H1 (cell line): ENCODE measurements at regions not wholly inside any gene's neighbourhood (a gene's known extent, or its start where the extent isn't known, plus 50 kb on each side); places are given as distances from the start of the nearest gene placed in this dataset.

Experiments used
- CTCF ChIA-PET: fragments of 300-600 bp; sonication (Branson Sonifier 250); formaldehyde crosslinking; loops from one replicate; lab custom pipeline; 2021; ENCODE audit not compliant: partially characterized antibody; lab: Charles Lee
- POLR2A ChIA-PET: fragments of 300-600 bp; sonication (Branson Sonifier 250); formaldehyde crosslinking; loops from one replicate; lab custom pipeline; 2021; ENCODE audit warnings: inconsistent platforms; ENCODE audit not compliant: partially characterized antibody; lab: Charles Lee
- DNase-seq, 2 experiments: peaks; one replicate each; pipeline versions ENCODE4 v3.0.0 to v3.0.0-alpha.2; 2010 to 2022; ENCODE audit warnings: low spot score in 2 of 2, low read depth in 1 of 2, mixed read lengths in 1 of 2
- FAIRE-seq: peaks from 2 replicates; lab custom pipeline; 2011; peaks lifted over from hg19 to GRCh38; lab: Jason Lieb, UNC
- H2AFZ ChIP-seq: 2 replicates; pipeline ENCODE4 v1.8.1; 2012; ENCODE audit warnings: low read length, inconsistent platforms
- H2AK5ac ChIP-seq: 2 replicates; pipeline ENCODE4 v1.6.1; 2013; ENCODE audit warnings: low read depth, low read length
- H2BK120ac ChIP-seq: replicated peaks from 2 replicates; pipeline ENCODE3; 2013; ENCODE audit warnings: low read depth, low read length, inconsistent platforms
- H2BK12ac ChIP-seq: 2 replicates; pipeline ENCODE4 v1.6.1; 2013; ENCODE audit warnings: low read depth, low read length
- H2BK15ac ChIP-seq: 2 replicates; pipeline ENCODE4 v1.6.1; 2013; ENCODE audit warnings: low read length
- H2BK20ac ChIP-seq: 2 replicates; pipeline ENCODE4 v1.6.1; 2013; ENCODE audit warnings: low read length
- H2BK5ac ChIP-seq: 2 replicates; pipeline ENCODE4 v1.6.1; 2013; ENCODE audit warnings: low read depth, low read length
- H3K14ac ChIP-seq: 2 replicates; pipeline ENCODE4 v1.6.1; 2013; ENCODE audit warnings: inconsistent platforms; ENCODE audit not compliant: insufficient read length
- H3K18ac ChIP-seq: 2 replicates; pipeline ENCODE4 v1.6.1; 2013; ENCODE audit warnings: low read length; ENCODE audit errors: extremely low read depth
- H3K23ac ChIP-seq: 2 replicates; pipeline ENCODE4 v1.6.1; 2013; ENCODE audit warnings: inconsistent platforms; ENCODE audit not compliant: insufficient read length
- H3K23me2 ChIP-seq: 2 replicates; pipeline ENCODE4 v1.6.1; 2013; ENCODE audit warnings: low read depth, low read length
- H3K27ac ChIP-seq: 2 replicates; pipeline ENCODE4 v1.6.1; 2011; ENCODE audit warnings: low read depth, low read length, inconsistent platforms
- H3K27me3 ChIP-seq, 4 experiments: replicated peaks in 1 of 4; 1 replicate in 1 of 4; 2 replicates in 3 of 4; pipeline versions ENCODE4 v1.6.1 to v1.8.1; 2011 to 2013; ENCODE audit warnings: low read length in 3 of 4, mild to moderate bottlenecking in 3 of 4, inconsistent platforms in 2 of 4, mixed read lengths in 2 of 4, moderate library complexity in 1 of 4; ENCODE audit not compliant: control insufficient read depth in 3 of 4, insufficient read depth in 3 of 4; ENCODE audit errors: extremely low read depth in 1 of 4
- H3K36me3 ChIP-seq, 4 experiments: 2 replicates each; pipeline versions ENCODE4 v1.6.1 to v1.8.1; 2011 to 2013; ENCODE audit warnings: mild to moderate bottlenecking in 4 of 4, low read length in 3 of 4, moderate library complexity in 2 of 4, control low read depth in 1 of 4, inconsistent platforms in 1 of 4; ENCODE audit not compliant: insufficient read depth in 4 of 4, control insufficient read depth in 2 of 4
- H3K4ac ChIP-seq: replicated peaks from 2 replicates; pipeline ENCODE3; 2013; ENCODE audit warnings: low read length, low read depth, mixed read lengths, inconsistent platforms; ENCODE audit not compliant: insufficient read length
- H3K4me1 ChIP-seq, 4 experiments: replicated peaks in 1 of 4; 1 replicate in 1 of 4; 2 replicates in 3 of 4; pipeline versions ENCODE4 v1.6.1 to v1.8.1; 2011 to 2013; ENCODE audit warnings: low read length in 3 of 4, inconsistent platforms in 2 of 4, mixed read lengths in 1 of 4; ENCODE audit not compliant: insufficient read depth in 4 of 4, control insufficient read depth in 3 of 4
- H3K4me2 ChIP-seq, 2 experiments: 2 replicates each; pipeline versions ENCODE4 v1.6.1 to v1.8.1; 2011 to 2013; ENCODE audit warnings: low read depth in 2 of 2, low read length in 2 of 2, control low read depth in 1 of 2, inconsistent platforms in 1 of 2, mild to moderate bottlenecking in 1 of 2; ENCODE audit not compliant: insufficient read depth in 1 of 2
- H3K4me3 ChIP-seq, 4 experiments: fragments of 200-600, 300-600 bp in 1 of 4; sonication (generic), shearing (Covaris generic), sonication (Bioruptor Twin) in 1 of 4; 2 replicates each; pipeline versions ENCODE4 v1.5.1 to v1.8.1; 2011 to 2016; ENCODE audit warnings: low read length in 4 of 4, low read depth in 3 of 4, control low read depth in 2 of 4, inconsistent platforms in 2 of 4, mild to moderate bottlenecking in 2 of 4, mixed read lengths in 1 of 4, moderate library complexity in 1 of 4; ENCODE audit not compliant: insufficient read depth in 2 of 4; ENCODE audit errors: extremely low read depth in 1 of 4
- H3K56ac ChIP-seq: replicated peaks from 2 replicates; pipeline ENCODE3; 2013; ENCODE audit warnings: low read depth, mild to moderate bottlenecking, mixed read lengths, low read length, inconsistent platforms; ENCODE audit not compliant: insufficient read length
- H3K79me1 ChIP-seq: 2 replicates; pipeline ENCODE4 v1.6.1; 2013; ENCODE audit warnings: low read depth, low read length, control low read depth
- H3K79me2 ChIP-seq, 2 experiments: 2 replicates each; pipeline versions ENCODE4 v1.6.1 to v1.8.1; 2012 to 2013; ENCODE audit warnings: low read length in 2 of 2, mild to moderate bottlenecking in 2 of 2, inconsistent platforms in 1 of 2; ENCODE audit not compliant: insufficient read depth in 2 of 2, control insufficient read depth in 1 of 2
- H3K9ac ChIP-seq, 4 experiments: replicated peaks in 1 of 4; 1 replicate in 1 of 4; 2 replicates in 3 of 4; pipeline versions ENCODE4 v1.6.1 to v1.8.1; 2011 to 2013; ENCODE audit warnings: low read depth in 3 of 4, low read length in 3 of 4, control low read depth in 2 of 4, mild to moderate bottlenecking in 2 of 4, moderate library complexity in 2 of 4, inconsistent platforms in 1 of 4; ENCODE audit errors: extremely low read depth in 1 of 4
- H3K9me3 ChIP-seq, 2 experiments: 2 replicates each; pipeline versions ENCODE4 v1.6.1 to v1.8.1; 2012 to 2013; ENCODE audit warnings: mild to moderate bottlenecking in 2 of 2, moderate library complexity in 2 of 2, control low read depth in 1 of 2, inconsistent platforms in 1 of 2, low read depth in 1 of 2, low read length in 1 of 2, mixed read lengths in 1 of 2; ENCODE audit not compliant: insufficient read depth in 2 of 2
- H4K20me1 ChIP-seq, 2 experiments: replicated peaks in 1 of 2; 2 replicates each; pipeline versions ENCODE3 to v1.8.1; 2011 to 2013; ENCODE audit warnings: inconsistent platforms in 2 of 2, low read length in 2 of 2, mild to moderate bottlenecking in 1 of 2; ENCODE audit not compliant: insufficient read depth in 2 of 2, control insufficient read depth in 1 of 2
- H4K5ac ChIP-seq: 2 replicates; pipeline ENCODE4 v1.6.1; 2013; ENCODE audit warnings: low read length, low read depth, mixed read lengths, inconsistent platforms; ENCODE audit not compliant: insufficient read length
- H4K8ac ChIP-seq: 2 replicates; pipeline ENCODE4 v1.8.0; 2013; ENCODE audit warnings: mild to moderate bottlenecking, moderate library complexity, low read length, inconsistent platforms; ENCODE audit not compliant: insufficient read depth; ENCODE audit errors: extremely low read depth
- H4K91ac ChIP-seq: replicated peaks from 2 replicates; pipeline ENCODE3; 2013; ENCODE audit warnings: low read length, mixed read lengths, inconsistent platforms; ENCODE audit not compliant: insufficient read length
- GABPA ChIP-seq: IDR thresholded peaks from 2 replicates; pipeline ENCODE4 v1.6.1; 2011; ENCODE audit warnings: mild to moderate bottlenecking, low read length, moderate library complexity, borderline replicate concordance; ENCODE audit not compliant: insufficient read depth
- PHF8 ChIP-seq: fragments of 200-600 bp; sonication (generic); conservative IDR thresholded peaks from 2 replicates; pipeline ENCODE4 v1.7.1; 2012; ENCODE audit warnings: low read depth, mild to moderate bottlenecking, inconsistent platforms, low read length, moderate library complexity
- RBBP5 ChIP-seq: IDR thresholded peaks from 2 replicates; pipeline ENCODE4 v1.7.1; 2012; ENCODE audit warnings: low read depth, mild to moderate bottlenecking, inconsistent platforms, low read length, moderate library complexity, borderline replicate concordance
- TAF1 ChIP-seq: IDR thresholded peaks from 2 replicates; pipeline ENCODE4 v1.6.1; 2011; ENCODE audit warnings: mild to moderate bottlenecking, low read depth, low read length
- ZNF274 ChIP-seq: IDR thresholded peaks from 2 replicates; pipeline ENCODE4 v1.7.0; 2012; ENCODE audit warnings: low read length, borderline replicate concordance; ENCODE audit errors: extremely low read depth
- WGBS, 2 experiments: shearing (Covaris generic) in 1 of 2; methylation state at CpG; one replicate each; pipeline versions ENCODE4 v1.1.6 to v1.1.7; 2013 to 2015; ENCODE audit warnings: low lambda C conversion rate in 2 of 2, mixed read lengths in 2 of 2, inconsistent platforms in 1 of 2, low coverage in 1 of 2, missing lambda C conversion rate in 1 of 2; ENCODE audit not compliant: insufficient replicate concordance in 2 of 2, insufficient coverage in 1 of 2, insufficient read length in 1 of 2; ENCODE audit errors: extremely low coverage in 1 of 2, missing lambda C conversion rate in 1 of 2; 5-methylcytosine and 5-hydroxymethylcytosine counted together

DNA sequence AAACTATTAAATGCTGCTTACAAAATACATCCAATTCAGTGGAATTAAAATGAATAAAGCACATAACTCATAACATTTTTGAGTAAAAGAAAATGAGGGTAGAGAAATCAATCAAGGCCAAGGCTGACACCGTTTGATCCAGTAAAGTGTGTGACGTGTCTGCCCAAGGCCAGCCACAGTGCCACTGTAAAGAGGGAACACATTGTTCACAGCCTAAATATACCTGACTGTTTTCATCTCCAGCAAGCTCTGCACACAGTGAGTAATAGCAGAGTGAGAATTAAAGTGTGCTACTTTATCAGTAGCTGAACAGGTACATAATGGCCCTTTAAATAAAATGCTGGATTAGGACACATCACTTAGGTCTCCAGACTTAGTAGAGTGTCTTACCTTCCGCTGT, 130.8 kb upstream of the DPP6 start:
- Histone ChIP-seq H3K4me3 (no peak overlapping the region), H4K8ac (no peak overlapping the region), H3K27me3 (no peaks in the 10 kb centered on the region), H2AFZ (no peak overlapping the region), H3K4me1 (no peaks in the 10 kb centered on the region), H3K56ac (no peak overlapping the region), H4K20me1 (no peaks in the 10 kb centered on the region), H3K9ac (no peak overlapping the region), H3K18ac (no peak overlapping the region), H3K36me3 (no peaks in the 10 kb centered on the region), H3K23ac (no peak overlapping the region), H3K4ac (no peak overlapping the region), H3K4me2 (no peak overlapping the region), H3K9me3 (peaks cover 39 to 51% of the 10 kb centered on the region in 2 experiments), H2BK15ac (no peak overlapping the region), H3K79me2 (no peaks in the 10 kb centered on the region), H3K79me1 (no peaks in the 10 kb centered on the region), H2BK120ac (no peak overlapping the region), H2BK5ac (no peak overlapping the region), H4K5ac (no peak overlapping the region), H3K23me2 (no peaks in the 10 kb centered on the region), H3K14ac (no peak overlapping the region), H2AK5ac (no peak overlapping the region), H2BK20ac (no peak overlapping the region), H2BK12ac (no peak overlapping the region), H4K91ac (no peak overlapping the region), H3K27ac (no peak overlapping the region)
- FAIRE-seq (no peak), DNase-seq (no peak)
- ChIA-PET CTCF (no interaction called here), POLR2A (no interaction called here)
- TF ChIP-seq GABPA (no peak), RBBP5 (no peak), PHF8 (no peak), ZNF274 (no peak), TAF1 (no peak)
- WGBS, 2 experiments = 49% methylated on average over 3 of the region's 3 CpGs; no CpG with 5 or more reads in 1 of the 2 experiments
